T-helper 2 cell treated with Interferon-gamma antibody and Interleukin-4, amounts not matched to agents 100 ng/mL and 5 ng/mL, for 36 hours (primary cell): ENCODE measurements at regions not wholly inside any gene's neighbourhood (a gene's known extent, or its start where the extent isn't known, plus 50 kb on each side); places are given as distances from the start of the nearest gene placed in this dataset.

Experiments used
- intact Hi-C: fragments of 100-400 bp; cut with micrococcal nuclease; formaldehyde crosslinking; loops from one replicate; pipeline ENCODE4 v1.15.1; 2023

- intact Hi-C loops = no loop called here
Measured at GRCh38 chr2:120650022-120650644, 85.5 kb upstream of the GLI2 start.

DNA sequence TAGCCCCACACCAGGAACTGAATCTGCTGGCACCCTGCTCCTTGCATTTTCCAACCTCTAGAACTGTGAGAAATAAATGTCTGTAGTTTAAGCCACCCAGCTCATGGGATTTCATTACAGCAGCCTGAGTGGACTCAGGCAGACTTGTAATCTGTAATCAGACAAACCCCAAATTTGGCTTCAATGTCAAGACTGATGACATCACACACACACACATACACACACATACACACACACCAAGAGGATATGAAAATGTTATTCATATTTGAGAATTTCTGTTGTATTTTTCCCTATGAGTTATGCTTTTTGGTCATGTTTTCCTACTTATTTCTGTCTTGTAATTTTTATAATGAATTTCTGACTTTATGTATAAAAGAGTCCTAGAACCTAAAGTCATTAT, 83.8 kb upstream of the GLI2 start:
- intact Hi-C loops = no loop called here

GRCh38 chr2:120653046-120653445, 82.6 kb upstream of the GLI2 start:
- intact Hi-C loops = no loop called here

GRCh38 chr2:120653871-120654270, 81.8 kb upstream of the GLI2 start:
- intact Hi-C loops = no loop called here

DNA sequence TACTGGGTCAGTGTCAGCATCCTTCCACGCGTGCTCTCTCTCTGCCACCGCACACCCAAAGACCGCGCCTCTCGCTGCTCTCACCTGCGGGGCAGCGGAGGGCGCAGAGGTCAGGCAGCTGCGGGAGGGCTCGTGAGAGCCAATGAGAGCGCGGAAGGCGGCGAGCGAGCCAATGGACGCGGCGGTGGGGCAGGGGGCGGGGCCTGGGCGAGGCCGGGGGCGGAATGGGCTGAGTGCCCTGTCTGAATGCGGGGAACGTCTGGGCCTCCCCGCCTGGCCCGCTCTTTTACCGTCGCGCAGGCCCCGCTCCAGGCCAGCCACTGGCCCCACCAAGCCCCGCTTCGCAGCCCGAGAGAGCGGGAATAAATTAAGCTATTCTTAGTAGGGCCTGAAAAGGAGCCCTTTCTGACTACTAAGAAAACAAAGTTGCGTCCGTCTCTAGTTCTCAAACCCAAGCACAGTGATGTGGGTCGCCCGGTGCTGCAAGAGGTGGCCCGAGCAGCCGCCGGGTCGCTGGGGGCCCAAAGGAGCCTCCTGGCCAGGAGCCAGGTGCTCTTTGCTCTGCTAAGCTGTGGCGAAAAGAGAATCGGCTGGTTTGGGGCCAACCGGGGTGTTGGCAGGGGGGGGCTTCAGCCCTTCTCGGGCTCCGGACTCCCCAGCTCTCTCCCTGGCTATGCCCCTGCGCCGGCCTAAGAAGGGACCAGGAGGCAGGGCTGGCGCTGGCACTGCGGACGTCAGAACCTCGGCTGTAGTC, 81.1 kb upstream of the GLI2 start:
- intact Hi-C loops = no loop called here

GRCh38 chr2:120656273-120656950, 79.3 kb upstream of the GLI2 start:
- intact Hi-C loops = no loop called here

DNA sequence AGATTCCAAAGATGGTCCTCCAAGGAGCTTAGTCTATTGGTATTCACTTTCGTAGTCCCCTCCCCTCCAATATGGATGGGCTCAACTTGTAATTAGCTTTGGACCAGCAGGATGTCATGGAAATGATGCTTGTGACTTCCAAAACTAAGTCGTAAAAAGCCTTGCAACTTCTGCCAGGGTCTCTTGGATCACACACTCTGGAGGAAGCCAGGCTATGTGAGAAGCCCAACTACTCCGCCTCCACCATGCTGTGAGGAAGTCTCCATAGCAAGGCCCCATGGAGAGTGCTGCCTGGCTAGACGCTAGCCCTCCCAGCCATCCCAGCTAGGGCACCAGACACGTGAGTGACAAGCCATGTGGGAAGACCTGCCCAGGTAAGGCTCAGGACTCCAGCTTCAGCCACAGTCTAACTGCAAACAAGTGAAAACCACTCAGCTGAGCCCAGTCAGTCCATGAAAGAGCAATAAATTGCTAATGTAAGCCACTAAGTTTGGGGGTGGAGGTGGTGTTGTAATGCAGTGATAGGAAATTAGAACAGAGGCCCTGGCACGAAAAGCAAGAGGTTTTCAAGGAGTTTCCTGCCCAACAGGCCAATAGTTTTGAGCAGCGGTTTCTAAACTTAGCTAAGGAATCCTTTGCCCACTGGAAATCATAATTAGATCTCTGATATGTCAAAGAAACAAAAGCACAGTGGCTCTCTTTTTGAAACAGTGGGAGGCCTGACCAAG, 77.5 kb upstream of the GLI2 start:
- intact Hi-C loops = no loop called here

DNA sequence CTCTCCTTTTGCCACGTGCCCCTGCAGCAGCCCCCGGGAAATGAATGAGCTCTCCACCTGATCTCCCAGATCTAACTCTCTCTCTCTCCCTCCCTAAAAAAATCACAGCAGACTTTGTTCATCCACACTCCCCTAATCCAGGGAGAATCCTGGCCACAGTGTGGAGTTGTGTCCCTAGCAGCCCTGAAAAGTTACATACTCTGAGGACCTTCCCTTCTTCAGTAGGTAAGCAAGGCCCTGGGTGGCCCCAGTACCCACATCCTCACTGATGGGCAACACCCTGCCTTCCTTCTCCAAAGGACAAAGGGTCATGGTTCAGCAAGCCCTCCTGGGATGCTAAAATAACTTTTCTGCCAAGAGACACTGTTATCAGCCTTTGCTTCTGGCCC, 76.9 kb upstream of the GLI2 start:
- intact Hi-C loops = no loop called here

DNA sequence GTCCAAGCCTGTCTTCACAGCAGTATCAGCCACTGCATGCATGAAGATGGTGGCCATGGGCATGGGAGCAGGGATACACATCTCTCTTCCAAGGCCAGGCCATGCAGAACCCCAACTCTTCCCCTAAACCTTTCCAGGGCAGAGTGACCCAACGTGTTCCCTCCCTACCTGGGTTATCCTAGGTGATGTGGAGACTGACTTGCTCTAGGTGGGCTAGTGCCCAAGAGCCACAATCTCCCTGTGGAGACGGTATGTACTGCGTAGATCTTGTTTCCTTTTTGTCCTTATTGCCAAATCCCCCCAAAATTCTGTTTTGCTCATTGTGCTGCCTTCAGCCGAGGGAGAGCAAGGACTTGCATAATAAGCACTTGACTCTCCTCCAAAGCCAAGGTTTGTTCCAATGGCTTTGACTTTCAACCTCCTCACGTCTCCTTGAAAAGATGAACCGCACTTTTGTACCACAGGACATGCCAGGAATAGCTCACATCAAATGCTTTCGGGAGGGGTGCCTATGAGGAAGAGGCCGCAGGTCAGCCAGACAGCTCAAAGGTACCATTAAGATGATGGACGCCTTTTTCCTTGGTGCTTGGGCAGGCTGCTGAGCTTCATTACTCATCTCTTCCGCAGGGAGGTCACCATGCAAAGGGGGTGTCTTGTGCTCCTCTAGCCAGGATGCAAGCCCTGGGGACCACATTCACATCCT, 76.2 kb upstream of the GLI2 start:
- intact Hi-C loops = no loop called here

DNA sequence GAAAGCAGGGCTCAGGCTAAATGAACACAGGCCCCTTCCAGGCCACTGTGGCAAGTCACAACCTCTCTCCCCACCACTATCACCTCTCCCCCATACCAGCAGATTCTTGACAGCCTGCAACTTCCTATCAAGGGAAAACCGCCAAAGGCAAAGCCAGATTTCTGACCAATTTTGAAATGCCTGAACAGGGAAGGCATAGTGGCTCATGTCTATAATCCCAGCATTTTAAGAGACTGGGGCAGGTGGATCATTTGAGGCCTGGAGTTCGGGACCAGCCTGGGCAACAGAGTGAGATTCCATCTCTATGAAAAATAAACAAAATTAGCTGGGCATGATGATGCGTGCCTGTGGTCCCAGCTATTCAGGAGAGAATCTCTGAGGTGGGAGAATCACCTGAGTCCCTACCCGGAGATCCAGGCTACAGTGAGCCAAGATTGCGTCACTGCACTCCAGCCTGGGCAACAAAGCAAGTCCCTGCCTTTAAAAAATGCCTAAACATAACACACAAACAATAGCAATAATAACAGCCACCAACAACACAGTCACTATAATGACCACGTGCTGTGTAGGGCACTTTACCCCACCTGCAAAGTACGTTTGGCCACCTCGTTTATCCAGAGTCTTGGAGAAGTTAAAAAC, 75.5 kb upstream of the GLI2 start:
- intact Hi-C loops = no loop called here

DNA sequence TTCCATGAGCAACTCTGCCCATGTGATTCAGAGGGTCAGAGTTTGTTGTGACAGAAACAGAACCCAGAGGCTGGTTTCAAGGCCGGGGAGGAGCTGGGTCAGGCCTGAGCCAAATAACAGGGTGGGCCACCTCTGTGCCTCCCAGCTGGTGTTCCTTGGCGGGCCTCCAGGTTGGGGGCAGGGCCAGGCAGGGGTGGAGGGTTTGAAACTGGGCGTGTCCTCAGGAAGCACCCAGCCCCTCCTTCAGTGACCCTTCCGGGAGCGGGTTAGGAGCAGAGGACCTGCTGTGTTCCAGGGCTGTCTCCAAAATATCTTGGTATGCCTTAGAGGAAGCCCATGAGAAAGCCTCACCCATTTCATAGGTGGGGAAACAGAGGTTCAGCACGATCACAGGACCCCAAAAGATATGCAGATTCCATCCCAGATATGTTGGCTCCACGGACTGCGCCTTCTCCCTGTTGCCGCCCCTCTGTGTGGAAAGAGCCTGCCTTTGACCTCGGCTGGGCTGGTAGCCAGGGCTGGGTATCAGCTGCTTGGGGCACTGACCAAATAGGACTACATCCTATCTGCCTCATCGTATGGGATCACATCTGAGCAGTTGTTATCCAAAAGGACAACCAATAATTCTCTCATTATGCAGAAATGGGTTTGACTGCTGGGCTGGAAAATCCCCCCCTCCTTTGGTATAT, 74.8 kb upstream of the GLI2 start:
- intact Hi-C loops = no loop called here

GRCh38 chr2:120661551-120661950, 74.1 kb upstream of the GLI2 start:
- intact Hi-C loops = no loop called here

DNA sequence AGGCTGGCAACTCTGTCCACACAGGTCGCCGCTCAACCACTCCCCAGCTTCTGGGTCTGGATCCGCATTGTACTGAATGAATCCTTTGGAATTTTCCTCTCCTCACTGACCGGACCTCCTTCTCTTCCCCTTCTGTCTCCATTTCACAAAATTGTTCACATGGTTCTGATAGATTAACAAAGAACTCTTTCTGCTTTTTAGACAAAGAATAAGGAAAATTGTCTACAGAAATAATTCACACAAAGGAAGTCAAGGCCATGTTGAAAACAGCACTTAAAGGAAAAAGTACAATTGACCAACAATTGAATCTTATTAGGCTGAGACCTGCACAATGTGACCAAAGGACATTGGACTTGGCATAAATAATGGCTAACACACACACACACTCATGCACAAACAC, 73.6 kb upstream of the GLI2 start:
- intact Hi-C loops = no loop called here

- intact Hi-C loops = no loop called here
Measured at GRCh38 chr2:120662746-120663145, 72.9 kb upstream of the GLI2 start.

GRCh38 chr2:120666433-120666832, 69.2 kb upstream of the GLI2 start:
- intact Hi-C loops = no loop called here

- intact Hi-C loops = no loop called here
Measured at GRCh38 chr2:120667981-120668380, 67.7 kb upstream of the GLI2 start.

GRCh38 chr2:120669121-120669952, 66.3 kb upstream of the GLI2 start:
- intact Hi-C loops = no loop called here

GRCh38 chr2:120669971-120670370, 65.7 kb upstream of the GLI2 start:
- intact Hi-C loops = no loop called here

- intact Hi-C loops = no loop called here
Measured at GRCh38 chr2:120670371-120670770, 65.3 kb upstream of the GLI2 start.
